GM12878 (cell line): ENCODE measurements at regions not wholly inside any gene's neighbourhood (a gene's known extent, or its start where the extent isn't known, plus 50 kb on each side); places are given as distances from the start of the nearest gene placed in this dataset.

Experiments
- IKZF2 ChIP-seq, 2 experiments: fragments of 450-650 bp; IDR thresholded peaks; 2 replicates each; pipeline ENCODE4 v1.6.1; 2017; ENCODE audit warnings: mild to moderate bottlenecking in 2 of 2, moderate library complexity in 2 of 2
- MEF2A ChIP-seq: IDR thresholded peaks from 2 replicates; pipeline ENCODE4 v1.6.1; 2011; ENCODE audit warnings: low read depth, mild to moderate bottlenecking, low read length, moderate library complexity; ENCODE audit not compliant: insufficient read depth
- TF ChIP-seq, protein P1 (sequence below): fragments of 450-650 bp; IDR thresholded peaks from 2 replicates; pipeline ENCODE4 v1.6.1; 2017; ENCODE audit warnings: low read depth, mild to moderate bottlenecking, moderate library complexity
- TF ChIP-seq, protein P2 (sequence below): fragments of 450-650 bp; IDR thresholded peaks from 2 replicates; pipeline ENCODE4 v1.6.1; 2017; ENCODE audit warnings: mild to moderate bottlenecking
- TF ChIP-seq, protein P3 (sequence below), 3 experiments: IDR thresholded peaks in 2 of 3; conservative IDR thresholded peaks in 1 of 3; 2 replicates each; pipeline ENCODE4 v1.5.1; 2011; ENCODE audit warnings: low read depth in 3 of 3, low read length in 3 of 3, mild to moderate bottlenecking in 3 of 3, control low read depth in 2 of 3, moderate library complexity in 2 of 3, inconsistent platforms in 1 of 3, mixed read lengths in 1 of 3; ENCODE audit not compliant: control insufficient read depth in 2 of 3, insufficient read depth in 1 of 3; ENCODE audit errors: extremely low read depth in 1 of 3
- TF ChIP-seq, protein P4 (sequence below): IDR thresholded peaks from 2 replicates; pipeline ENCODE4 v1.6.1; 2012; ENCODE audit warnings: mild to moderate bottlenecking, low read depth, low read length

DNA sequence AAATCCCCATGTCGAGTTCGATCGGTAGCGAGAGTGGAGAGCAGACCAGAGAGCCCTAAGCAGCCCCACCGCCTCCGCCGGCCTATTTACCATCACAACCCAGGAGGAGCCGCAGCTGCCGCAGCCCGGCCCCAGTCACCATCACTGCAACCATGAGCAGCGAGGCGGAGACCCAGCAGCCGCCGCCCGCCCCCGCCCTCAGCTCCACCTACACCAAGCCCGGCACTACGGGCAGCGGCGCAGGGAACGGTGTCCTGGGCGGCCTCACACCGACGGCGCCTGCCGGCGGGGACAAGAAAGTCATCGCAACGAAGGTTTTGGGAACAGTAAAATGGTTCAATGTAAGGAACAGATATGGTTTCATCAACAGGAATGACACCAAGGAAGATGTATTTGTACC, 89.5 kb upstream of the TPM1 start (continued):
- TF ChIP-seq, protein P1, sequence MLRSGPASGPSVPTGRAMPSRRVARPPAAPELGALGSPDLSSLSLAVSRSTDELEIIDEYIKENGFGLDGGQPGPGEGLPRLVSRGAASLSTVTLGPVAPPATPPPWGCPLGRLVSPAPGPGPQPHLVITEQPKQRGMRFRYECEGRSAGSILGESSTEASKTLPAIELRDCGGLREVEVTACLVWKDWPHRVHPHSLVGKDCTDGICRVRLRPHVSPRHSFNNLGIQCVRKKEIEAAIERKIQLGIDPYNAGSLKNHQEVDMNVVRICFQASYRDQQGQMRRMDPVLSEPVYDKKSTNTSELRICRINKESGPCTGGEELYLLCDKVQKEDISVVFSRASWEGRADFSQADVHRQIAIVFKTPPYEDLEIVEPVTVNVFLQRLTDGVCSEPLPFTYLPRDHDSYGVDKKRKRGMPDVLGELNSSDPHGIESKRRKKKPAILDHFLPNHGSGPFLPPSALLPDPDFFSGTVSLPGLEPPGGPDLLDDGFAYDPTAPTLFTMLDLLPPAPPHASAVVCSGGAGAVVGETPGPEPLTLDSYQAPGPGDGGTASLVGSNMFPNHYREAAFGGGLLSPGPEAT = no peak
- TF ChIP-seq, protein P2, sequence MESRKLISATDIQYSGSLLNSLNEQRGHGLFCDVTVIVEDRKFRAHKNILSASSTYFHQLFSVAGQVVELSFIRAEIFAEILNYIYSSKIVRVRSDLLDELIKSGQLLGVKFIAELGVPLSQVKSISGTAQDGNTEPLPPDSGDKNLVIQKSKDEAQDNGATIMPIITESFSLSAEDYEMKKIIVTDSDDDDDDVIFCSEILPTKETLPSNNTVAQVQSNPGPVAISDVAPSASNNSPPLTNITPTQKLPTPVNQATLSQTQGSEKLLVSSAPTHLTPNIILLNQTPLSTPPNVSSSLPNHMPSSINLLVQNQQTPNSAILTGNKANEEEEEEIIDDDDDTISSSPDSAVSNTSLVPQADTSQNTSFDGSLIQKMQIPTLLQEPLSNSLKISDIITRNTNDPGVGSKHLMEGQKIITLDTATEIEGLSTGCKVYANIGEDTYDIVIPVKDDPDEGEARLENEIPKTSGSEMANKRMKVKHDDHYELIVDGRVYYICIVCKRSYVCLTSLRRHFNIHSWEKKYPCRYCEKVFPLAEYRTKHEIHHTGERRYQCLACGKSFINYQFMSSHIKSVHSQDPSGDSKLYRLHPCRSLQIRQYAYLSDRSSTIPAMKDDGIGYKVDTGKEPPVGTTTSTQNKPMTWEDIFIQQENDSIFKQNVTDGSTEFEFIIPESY = no peak
- TF ChIP-seq MEF2A (no peak), IKZF2 (IDR thresholded peaks at IDR 0.05) (no peak)
- TF ChIP-seq, protein P3, sequence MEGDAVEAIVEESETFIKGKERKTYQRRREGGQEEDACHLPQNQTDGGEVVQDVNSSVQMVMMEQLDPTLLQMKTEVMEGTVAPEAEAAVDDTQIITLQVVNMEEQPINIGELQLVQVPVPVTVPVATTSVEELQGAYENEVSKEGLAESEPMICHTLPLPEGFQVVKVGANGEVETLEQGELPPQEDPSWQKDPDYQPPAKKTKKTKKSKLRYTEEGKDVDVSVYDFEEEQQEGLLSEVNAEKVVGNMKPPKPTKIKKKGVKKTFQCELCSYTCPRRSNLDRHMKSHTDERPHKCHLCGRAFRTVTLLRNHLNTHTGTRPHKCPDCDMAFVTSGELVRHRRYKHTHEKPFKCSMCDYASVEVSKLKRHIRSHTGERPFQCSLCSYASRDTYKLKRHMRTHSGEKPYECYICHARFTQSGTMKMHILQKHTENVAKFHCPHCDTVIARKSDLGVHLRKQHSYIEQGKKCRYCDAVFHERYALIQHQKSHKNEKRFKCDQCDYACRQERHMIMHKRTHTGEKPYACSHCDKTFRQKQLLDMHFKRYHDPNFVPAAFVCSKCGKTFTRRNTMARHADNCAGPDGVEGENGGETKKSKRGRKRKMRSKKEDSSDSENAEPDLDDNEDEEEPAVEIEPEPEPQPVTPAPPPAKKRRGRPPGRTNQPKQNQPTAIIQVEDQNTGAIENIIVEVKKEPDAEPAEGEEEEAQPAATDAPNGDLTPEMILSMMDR (IDR thresholded peaks at IDR 0.05 in 2 of 3, conservative IDR thresholded peaks at IDR 0.05 in 1 of 3; ENCODE audit: control insufficient read depth in 2 of 3, extremely low read depth in 1 of 3, insufficient read depth in 1 of 3, low read depth in 3 of 3, low read length in 3 of 3) = no peak
- TF ChIP-seq, protein P4, sequence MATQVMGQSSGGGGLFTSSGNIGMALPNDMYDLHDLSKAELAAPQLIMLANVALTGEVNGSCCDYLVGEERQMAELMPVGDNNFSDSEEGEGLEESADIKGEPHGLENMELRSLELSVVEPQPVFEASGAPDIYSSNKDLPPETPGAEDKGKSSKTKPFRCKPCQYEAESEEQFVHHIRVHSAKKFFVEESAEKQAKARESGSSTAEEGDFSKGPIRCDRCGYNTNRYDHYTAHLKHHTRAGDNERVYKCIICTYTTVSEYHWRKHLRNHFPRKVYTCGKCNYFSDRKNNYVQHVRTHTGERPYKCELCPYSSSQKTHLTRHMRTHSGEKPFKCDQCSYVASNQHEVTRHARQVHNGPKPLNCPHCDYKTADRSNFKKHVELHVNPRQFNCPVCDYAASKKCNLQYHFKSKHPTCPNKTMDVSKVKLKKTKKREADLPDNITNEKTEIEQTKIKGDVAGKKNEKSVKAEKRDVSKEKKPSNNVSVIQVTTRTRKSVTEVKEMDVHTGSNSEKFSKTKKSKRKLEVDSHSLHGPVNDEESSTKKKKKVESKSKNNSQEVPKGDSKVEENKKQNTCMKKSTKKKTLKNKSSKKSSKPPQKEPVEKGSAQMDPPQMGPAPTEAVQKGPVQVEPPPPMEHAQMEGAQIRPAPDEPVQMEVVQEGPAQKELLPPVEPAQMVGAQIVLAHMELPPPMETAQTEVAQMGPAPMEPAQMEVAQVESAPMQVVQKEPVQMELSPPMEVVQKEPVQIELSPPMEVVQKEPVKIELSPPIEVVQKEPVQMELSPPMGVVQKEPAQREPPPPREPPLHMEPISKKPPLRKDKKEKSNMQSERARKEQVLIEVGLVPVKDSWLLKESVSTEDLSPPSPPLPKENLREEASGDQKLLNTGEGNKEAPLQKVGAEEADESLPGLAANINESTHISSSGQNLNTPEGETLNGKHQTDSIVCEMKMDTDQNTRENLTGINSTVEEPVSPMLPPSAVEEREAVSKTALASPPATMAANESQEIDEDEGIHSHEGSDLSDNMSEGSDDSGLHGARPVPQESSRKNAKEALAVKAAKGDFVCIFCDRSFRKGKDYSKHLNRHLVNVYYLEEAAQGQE = no peak
